HepG2 (cell line): ENCODE measurements at regions not wholly inside any gene's neighbourhood (a gene's known extent, or its start where the extent isn't known, plus 50 kb on each side); places are given as distances from the start of the nearest gene placed in this dataset.

Experiments used
- JUNB ChIP-seq: sonication (generic); formaldehyde crosslinking; IDR thresholded peaks from 2 replicates; pipeline ENCODE4 v1.8.0; 2022; ENCODE audit warnings: missing genetic modification reagents, mild to moderate bottlenecking, borderline replicate concordance
- NFYB ChIP-seq: sonication (generic); formaldehyde crosslinking; IDR thresholded peaks from 2 replicates; pipeline ENCODE4 v1.4.0; 2020; ENCODE audit warnings: missing genetic modification reagents
- SIN3B ChIP-seq: fragments of 150-350 bp; IDR thresholded peaks from 2 replicates; pipeline ENCODE4 v1.6.1; 2014; ENCODE audit warnings: low read length
- TP53 ChIP-seq: sonication (generic); formaldehyde crosslinking; conservative IDR thresholded peaks from 2 replicates; pipeline ENCODE4 v1.4.0; 2020; ENCODE audit warnings: missing genetic modification reagents

GRCh38 chr14:66242001-66242400 lies 244.2 kb upstream of the CCDC196 start:
- TF ChIP-seq SIN3B (no peak), JUNB (CRISPR knock-in tag) (no peak), TP53 (CRISPR knock-in tag) (no peak), NFYB (CRISPR knock-in tag) (no peak)
